Erythroblast (primary cell): ENCODE measurements at regions not wholly inside any gene's neighbourhood (a gene's known extent, or its start where the extent isn't known, plus 50 kb on each side); places are given as distances from the start of the nearest gene placed in this dataset.
"Not testable (repeated sequence)": the region's sequence is repeated elsewhere in the genome, so short reads cannot be mapped to it uniquely, and the experiment has no call there.

Experiments used
- DNase-seq, 2 experiments: peaks; one replicate each; lab custom pipeline; 2025; lab: John Stamatoyannopoulos, UW
- GATA1 ChIP-seq: IDR thresholded peaks from 2 replicates; pipeline ENCODE4 v1.6.1; 2011; ENCODE audit warnings: low read depth, mild to moderate bottlenecking, control low read depth, low read length, moderate library complexity
- POLR2A ChIP-seq: IDR thresholded peaks from 2 replicates; pipeline ENCODE4 v1.6.1; 2011; ENCODE audit warnings: mild to moderate bottlenecking, low read length

DNA sequence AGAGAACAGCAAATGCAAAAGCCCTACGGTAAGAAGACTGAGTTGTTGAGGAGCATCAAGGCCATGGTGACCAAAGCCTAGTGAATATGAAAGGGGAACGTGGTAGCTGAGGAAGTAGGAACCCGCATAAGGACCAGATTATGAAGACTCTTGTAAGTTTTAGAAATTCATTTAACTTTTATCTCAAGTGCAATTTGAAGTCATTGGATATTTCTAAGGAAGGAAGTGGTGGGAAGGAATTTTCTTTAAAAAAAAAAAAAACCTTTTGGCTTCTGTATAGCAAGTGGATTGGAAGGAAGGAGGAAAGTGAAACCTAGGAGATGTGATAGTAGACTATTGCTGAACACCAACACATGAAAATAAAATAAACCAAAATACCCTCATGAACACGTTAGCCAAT lies 119.0 kb downstream of the TNFSF18 start:
- TF ChIP-seq POLR2A (no peak), GATA1 (no peak)
- DNase-seq: no peak

DNA sequence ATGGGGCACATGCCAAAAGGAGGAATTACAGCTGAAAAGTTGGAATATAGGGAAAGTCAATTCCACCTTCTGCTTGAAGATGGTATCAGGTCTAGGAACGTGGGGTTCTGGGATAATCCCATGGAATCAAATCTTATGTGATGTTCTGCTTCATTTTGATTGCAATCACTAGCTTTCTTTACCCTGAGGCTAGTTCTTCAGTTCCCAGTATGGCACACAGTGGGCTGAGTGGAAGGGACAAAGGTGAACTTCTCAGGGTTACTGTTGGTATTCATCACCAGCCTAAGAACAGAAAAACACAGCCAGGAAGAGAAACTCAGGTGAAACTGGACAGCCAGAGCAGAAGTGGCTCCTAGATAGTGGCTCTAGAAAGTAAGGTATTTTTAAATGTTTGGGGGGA lies 117.8 kb downstream of the TNFSF18 start:
- DNase-seq: no peak
- TF ChIP-seq POLR2A: no peak
- no peak for TF ChIP-seq GATA1

DNA sequence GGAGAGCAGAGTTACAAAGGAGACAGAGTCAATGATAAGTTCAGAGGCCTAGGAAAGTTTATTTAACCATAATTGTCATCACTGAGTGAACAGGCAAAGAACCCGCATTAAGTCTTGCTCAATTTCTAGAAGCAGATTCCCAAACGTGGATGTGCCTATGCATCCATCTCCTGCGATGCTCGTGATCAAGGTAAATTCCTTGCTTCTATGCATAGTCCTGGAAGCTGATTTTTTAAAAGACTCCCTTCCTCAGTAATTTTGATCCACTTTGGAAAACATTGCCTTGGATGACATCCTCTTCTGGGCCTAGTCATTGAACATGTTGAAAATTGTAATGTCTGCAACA lies 116.4 kb downstream of the TNFSF18 start:
- no peak for DNase-seq
- TF ChIP-seq GATA1: no peak
- no peak for TF ChIP-seq POLR2A

DNA sequence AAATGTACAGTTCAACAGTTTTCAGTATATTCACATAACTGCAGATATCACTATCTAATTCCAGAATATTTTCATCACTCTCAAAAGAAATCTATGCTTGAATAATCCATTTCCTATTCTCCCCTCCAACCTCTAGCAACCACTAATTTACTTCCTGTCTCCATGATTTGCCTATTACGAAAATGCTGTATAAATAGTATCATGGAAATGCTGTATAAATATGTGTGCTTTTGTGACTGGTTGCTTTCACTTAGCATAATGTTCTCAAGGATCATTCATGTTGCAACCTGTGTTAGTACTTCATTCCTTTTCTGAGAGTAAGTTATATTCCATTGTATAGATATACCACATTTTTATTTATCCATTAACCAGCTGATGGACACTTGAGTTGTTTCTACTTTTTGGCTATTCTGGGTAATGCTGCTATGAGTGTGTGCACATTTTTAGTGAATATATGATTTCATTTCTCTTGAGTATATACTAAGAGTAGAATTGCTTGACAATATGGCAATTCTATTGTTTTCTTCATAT lies 115.6 kb downstream of the TNFSF18 start:
- no peak for DNase-seq
- TF ChIP-seq GATA1: no peak
- no peak for TF ChIP-seq POLR2A

DNA sequence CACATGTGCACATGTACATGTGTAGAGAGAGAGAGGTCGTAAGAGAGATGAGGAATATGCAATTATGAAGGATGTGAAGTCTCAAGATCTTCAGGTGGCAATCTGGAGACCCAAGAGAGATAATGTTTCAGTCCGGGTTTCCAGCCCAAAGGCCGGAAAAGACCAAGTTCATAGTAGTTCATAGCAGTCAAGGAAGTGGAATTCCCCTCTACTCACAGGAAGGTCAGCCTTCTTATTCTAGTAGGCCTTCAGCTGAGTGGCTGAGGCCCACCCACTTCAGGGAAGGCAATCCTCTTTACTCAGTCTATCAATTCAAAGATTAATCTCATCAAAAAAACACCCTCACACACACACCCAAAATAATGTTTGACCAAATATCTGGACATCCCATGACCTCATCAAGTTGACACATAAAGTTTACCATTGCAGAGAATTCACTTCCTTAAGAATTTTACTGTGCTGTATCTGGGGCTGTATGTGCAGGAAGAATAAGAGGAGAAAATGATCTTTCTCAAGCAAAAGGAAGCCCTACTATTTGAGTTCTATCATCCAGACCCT lies 114.6 kb downstream of the TNFSF18 start:
- no peak for DNase-seq

DNA sequence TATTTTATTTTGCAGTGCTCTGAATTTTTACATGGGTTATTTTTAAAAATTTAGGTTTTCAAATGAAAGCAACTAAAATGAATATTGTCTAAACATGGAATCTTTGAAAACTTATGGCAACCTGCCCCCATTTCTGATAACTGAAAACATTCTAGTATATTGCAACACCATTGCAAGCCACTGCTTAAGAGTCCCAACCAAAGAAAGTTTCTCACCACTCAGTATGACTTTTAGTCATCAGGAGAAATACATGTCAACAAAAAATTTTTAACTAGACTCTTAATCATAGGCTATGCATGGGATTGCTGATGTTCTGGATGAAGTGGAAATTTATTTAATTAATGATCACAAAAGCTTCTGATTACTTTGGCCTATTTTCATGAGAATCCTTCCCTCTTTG lies 112.1 kb downstream of the TNFSF18 start:
- no peak for TF ChIP-seq POLR2A
- TF ChIP-seq GATA1: no peak
- no peak for DNase-seq

More for the DNA sequence above, 114.6 kb downstream of the TNFSF18 start:
- TF ChIP-seq POLR2A (no peak), GATA1 (no peak)

DNA sequence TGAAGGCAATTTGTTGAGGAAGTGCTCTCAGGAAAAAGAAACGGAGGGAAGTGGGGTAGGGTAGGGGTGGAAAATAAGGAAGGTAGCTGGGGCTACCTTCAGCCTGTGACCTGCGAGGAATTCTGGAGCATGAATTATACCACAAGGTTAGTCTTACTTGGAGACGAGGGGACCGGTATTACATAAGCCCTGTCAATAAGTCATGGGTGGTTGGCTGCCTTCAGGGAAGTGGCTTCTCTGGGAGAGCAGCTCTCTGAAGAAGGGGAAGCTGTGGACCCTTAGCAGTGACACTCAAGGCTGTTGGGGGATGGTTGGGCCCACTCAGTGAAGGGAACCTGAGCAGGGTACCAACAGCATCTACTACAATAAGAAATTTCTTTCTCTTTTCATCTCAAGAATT lies 111.3 kb downstream of the TNFSF18 start:
- no peak for TF ChIP-seq POLR2A
- no peak for TF ChIP-seq GATA1
- no peak for DNase-seq

DNA sequence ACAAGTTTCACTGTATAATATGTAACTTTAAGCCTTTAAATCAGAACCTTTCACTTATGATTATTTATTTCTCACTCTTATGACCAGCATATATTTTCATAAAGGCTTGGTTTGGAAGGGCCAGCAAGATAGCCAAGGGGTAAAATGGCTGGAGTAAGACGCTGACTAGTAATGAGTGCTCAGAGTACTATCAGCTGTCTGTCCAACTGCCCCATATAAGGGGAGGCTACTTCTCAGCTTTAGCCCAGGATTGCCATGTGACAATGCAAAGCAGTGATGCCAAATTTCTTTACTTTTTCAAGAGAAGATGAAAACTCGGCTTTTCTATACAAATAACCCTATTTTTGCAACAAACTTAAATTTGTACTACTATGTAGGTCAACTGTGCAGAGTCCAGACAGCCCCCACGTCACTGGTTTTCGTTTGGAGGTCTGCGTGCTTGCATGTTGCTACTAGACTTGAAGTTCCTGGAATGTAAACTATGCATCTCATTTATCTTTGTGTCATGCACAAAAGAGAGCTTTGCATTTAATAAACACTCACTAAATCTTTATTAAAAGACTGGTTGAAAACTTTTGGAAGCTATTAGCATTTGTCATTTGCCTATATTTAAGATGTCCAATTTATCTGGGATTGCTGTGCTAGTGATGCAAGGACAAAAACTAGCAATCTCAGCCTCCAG lies 110.4 kb downstream of the TNFSF18 start:
- TF ChIP-seq POLR2A (no peak), GATA1 (no peak)
- no peak for DNase-seq

DNA sequence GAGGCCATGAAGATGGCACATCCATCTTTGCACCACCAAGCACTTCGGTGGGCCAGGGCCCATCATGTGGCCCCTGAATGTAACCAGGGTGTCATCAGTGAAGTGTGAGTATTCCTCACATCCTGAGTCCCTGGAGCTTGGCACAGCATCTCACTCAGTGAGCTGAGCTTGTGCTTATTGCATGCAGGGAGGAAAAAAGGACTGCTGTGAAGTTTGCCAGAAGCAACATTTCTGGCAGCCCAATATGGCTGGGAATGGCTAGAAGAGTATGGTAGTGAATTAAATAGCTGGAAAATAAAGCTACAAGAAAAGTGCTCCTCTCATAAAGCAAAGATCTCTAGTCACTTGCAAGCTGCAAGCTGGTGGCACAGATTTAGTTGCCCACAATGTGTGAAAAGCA lies 109.3 kb downstream of the TNFSF18 start:
- DNase-seq: no peak
- TF ChIP-seq GATA1 (no peak), POLR2A (no peak)

DNA sequence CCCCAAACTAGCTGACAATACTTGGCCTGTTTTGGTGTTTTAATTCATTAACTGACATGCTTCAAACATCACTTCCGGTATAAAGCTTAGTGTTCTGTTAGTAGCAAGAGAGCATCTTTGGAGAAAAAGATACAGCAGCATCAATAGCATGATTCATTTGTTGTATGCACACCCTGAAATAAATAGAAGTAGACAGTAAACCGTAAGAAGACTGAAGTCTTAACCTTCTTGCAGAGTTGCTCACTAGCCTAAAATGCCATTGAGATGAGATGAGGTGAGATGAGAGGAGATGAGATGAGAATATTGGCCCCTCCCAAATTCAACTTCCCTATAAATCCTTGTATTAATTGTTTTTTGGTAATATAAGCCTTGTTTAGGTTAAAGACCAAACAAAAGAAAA lies 108.8 kb downstream of the TNFSF18 start:
- no peak for TF ChIP-seq POLR2A
- no peak for TF ChIP-seq GATA1
- DNase-seq: no peak

DNA sequence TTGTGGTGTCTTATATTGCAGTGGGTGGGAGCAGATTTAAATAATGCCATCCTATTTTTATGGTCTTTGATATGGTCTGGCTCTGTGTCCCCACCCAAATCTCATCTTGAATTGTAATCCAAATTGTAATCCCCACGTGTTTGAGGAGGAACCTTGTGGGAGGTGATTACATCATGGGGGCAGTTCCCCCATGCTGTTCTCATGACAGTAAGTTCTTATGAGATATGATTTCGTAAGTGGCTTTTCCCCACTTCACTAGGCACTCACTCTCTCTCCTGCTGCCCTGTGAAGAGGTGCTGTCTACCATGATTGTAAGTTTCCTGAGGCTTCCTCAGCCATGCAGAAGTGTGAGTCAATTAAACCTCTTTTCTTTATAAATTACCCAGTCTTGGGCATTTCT lies 107.6 kb downstream of the TNFSF18 start:
- DNase-seq: not testable (repeated sequence)

DNA sequence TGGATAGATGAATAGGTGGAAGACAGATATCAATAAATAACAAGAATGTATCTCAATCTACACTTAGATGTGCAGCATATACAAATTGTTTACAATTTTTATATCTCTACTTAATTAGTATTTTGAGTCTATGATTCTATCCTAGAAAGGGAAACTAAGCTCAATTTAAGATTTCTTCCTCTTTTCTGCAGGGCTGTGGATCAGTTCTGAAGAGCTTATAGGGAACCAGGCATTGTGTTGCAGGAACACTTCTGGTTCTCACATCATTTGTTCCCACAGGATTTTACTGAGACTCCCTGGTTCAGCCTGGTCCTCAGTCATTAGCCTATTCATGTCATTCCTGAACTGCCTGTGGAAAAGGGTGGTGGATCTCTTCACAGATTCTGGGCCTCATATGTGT lies 105.8 kb downstream of the TNFSF18 start:
- DNase-seq: no peak
- TF ChIP-seq GATA1: no peak
- TF ChIP-seq POLR2A: no peak

DNA sequence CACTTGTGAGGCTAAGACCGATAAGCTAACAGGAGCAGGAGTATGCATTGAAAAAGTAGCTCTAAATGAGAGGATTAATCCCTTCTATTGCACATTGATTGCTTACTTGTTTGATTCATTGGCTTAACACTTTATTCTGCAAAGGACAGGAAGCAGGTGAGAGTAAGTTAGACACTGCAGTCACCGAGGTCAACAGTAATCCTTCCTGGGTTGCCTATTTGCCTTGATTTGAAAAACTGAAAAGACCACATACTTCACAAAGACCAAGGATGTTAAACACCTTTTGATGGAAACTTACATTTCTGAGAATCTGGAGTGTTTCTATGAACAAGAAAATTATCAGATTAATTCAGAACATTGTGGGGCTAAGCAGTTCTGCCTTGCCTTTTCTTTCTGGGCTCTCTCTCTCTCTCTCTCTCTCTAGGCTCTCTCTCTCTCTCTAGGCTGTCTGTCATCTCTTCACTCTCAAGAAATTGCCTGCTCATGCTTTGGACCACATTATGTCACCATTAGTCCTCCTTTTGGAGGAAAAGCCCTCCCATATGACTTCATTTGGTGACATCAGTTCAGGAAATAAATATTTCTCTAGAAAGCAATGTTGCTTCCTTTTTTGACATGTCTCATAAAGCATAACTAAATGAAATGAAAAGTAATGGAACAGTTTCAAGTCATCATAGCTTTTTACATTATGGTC lies 103.8 kb downstream of the TNFSF18 start:
- TF ChIP-seq GATA1 (no peak), POLR2A (no peak)
- DNase-seq: peak in 1 of 2 experiments; percentile 38

DNA sequence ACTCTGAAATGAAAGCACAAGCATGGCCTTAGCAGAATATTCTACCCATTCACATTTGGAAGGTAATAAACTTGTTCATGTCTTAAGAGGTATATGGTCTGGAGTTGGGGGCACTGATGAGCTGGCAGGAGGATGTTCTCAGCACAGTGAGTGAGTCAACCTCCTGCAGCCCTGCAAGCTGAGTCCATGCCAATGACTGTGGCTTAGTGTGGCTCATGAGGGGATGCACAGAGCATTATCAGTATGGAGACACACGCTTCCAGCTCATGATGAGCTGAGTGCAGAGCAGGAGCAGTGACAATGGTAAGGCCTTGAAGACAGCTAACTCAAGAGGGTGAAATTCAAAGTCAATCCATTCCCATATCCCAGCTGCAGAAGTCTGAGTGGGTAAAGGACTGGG lies 102.3 kb downstream of the TNFSF18 start:
- TF ChIP-seq GATA1 (no peak), POLR2A (no peak)
- peak in 1 of 2 experiments; percentile 39 for DNase-seq

DNA sequence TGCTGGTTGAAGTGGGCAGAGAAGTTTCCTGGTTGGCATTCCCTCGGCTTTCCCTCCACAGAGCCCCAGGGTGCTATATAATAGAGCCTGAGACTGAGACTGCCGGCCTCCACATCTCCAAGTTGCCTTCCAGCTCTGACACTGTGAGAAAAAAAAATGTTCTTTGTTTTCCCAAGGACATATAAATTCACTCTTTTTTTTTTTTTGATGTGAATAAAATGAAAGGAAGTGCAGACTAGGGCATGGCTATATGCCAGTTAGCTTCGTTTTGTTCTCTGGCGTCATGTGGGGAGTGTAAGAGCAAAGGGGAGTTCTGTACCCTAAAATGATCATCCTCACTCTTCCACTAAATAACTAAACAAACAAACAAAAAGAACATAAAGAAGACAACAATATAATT lies 101.6 kb downstream of the TNFSF18 start:
- DNase-seq: no peak
- no peak for TF ChIP-seq GATA1
- TF ChIP-seq POLR2A: no peak

DNA sequence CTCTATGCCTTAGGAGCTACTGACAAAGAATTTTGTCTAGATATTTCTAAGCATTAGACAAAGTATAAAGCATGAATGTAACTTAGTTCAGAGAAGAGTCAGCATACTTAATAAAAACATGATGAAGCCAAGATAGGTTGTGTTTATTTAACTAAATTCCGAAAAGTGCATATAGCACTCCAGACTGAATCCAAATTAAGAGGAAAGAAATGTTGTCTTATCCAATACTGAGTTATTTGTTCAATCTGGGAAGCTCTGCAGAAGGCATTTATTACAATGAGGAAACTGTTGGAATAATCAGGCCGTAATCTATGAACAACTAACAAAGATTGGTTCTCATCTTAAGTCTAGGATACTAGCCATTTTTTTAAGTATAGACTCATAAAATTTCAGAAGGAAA lies 100.2 kb downstream of the TNFSF18 start:
- no peak for TF ChIP-seq POLR2A
- TF ChIP-seq GATA1: no peak
- no peak for DNase-seq
